GM18858 (cell line): ENCODE measurements at regions not wholly inside any gene's neighbourhood (a gene's known extent, or its start where the extent isn't known, plus 50 kb on each side); places are given as distances from the start of the nearest gene placed in this dataset.
"Not testable (repeated sequence)": the region's sequence is repeated elsewhere in the genome, so short reads cannot be mapped to it uniquely, and the experiment has no call there.

Source experiments
- ATAC-seq: cut with Tn5 transposase; IDR thresholded peaks from one replicate; pipeline ENCODE4 v1.9.1; 2021; ENCODE audit not compliant: unreplicated experiment

GRCh38 chr12:114815026-114815795 lies 131.2 kb upstream of the TBX3 start:
- ATAC-seq = no peak

GRCh38 chr12:114812858-114813761 lies 129.1 kb upstream of the TBX3 start:
- ATAC-seq = no peak

- ATAC-seq = no peak
Observed at GRCh38 chr12:114812384-114812783, 128.4 kb upstream of the TBX3 start.

- no peak for ATAC-seq
Observed at GRCh38 chr12:114809097-114809496, 125.1 kb upstream of the TBX3 start.

- ATAC-seq = not testable (repeated sequence)
Observed at GRCh38 chr12:114801381-114801780, 117.4 kb upstream of the TBX3 start.

GRCh38 chr12:114800566-114800965 lies 116.6 kb upstream of the TBX3 start:
- ATAC-seq = not testable (repeated sequence)

- ATAC-seq = no peak
Observed at GRCh38 chr12:114799574-114800487, 115.9 kb upstream of the TBX3 start.

GRCh38 chr12:114794049-114794558 lies 110.1 kb upstream of the TBX3 start:
- ATAC-seq = no peak

GRCh38 chr12:114790276-114790675 lies 106.3 kb upstream of the TBX3 start:
- no peak for ATAC-seq

GRCh38 chr12:114789821-114790220 lies 105.8 kb upstream of the TBX3 start:
- no peak for ATAC-seq

- ATAC-seq = no peak
Observed at GRCh38 chr12:114789276-114789675, 105.3 kb upstream of the TBX3 start.

GRCh38 chr12:114784526-114784925 lies 100.6 kb upstream of the TBX3 start:
- no peak for ATAC-seq

- ATAC-seq = no peak
Observed at GRCh38 chr12:114783089-114783618, 99.2 kb upstream of the TBX3 start.

GRCh38 chr12:114780746-114781399 lies 96.9 kb upstream of the TBX3 start:
- no peak for ATAC-seq

- ATAC-seq = no peak
Observed at GRCh38 chr12:114779647-114780046, 95.7 kb upstream of the TBX3 start.

GRCh38 chr12:114779186-114779585 lies 95.2 kb upstream of the TBX3 start:
- ATAC-seq = no peak

- ATAC-seq = no peak
Observed at GRCh38 chr12:114776731-114777442, 92.9 kb upstream of the TBX3 start.

- ATAC-seq = no peak
Observed at GRCh38 chr12:114774699-114775098, 90.7 kb upstream of the TBX3 start.

GRCh38 chr12:114774197-114774596 lies 90.2 kb upstream of the TBX3 start:
- no peak for ATAC-seq
